ENCODE measurements at regions not wholly inside any gene's neighbourhood (a gene's known extent, or its start where the extent isn't known, plus 50 kb on each side); places are given as distances from the start of the nearest gene placed in this dataset.
A peak's percentile ranks its signal among the peaks of the same experiment; 100 is the strongest.

- Histone ChIP-seq H3K4me2 (ENCODE audit: insufficient read depth, low read length) (no peak overlapping the region), H3K79me2 (ENCODE audit: control insufficient read depth, insufficient read depth, low read length) (no peaks in the 10 kb centered on the region), H2AFZ (ENCODE audit: low read depth, low read length) (no peak overlapping the region), H3K9me1 (ENCODE audit: control insufficient read depth, insufficient read depth, low read length) (no peaks in the 10 kb centered on the region), H4K20me1 (replicated peaks; ENCODE audit: control insufficient read depth, insufficient read depth, low read length) (peaks cover 8% of the 10 kb centered on the region; the same call in 1 of the 2 replicates), H3K27ac (ENCODE audit: extremely low read depth, low read depth, low read length) (no peak overlapping the region), H3K27me3 (ENCODE audit: control insufficient read depth in 2 of 2, insufficient read depth in 2 of 2, low read length in 2 of 2) (peaks cover 0 to 11% of the 10 kb centered on the region in 2 experiments; a peak in 2 of 5 replicates), H3K9ac (ENCODE audit: insufficient read depth in 1 of 2, low read depth in 2 of 2, low read length in 2 of 2) (no peak overlapping the region), H3K4me3 (no peak overlapping the region), H3K36me3 (ENCODE audit: control insufficient read depth, insufficient read depth, low read length) (no peaks in the 10 kb centered on the region), H3K9me3 (replicated peaks; ENCODE audit: control insufficient read depth, insufficient read depth, low read depth, low read length) (no peaks in the 10 kb centered on the region), H3K4me1 (replicated peaks in 1 of 2; ENCODE audit: control insufficient read depth in 2 of 2, insufficient read depth in 2 of 2, low read length in 2 of 2) (no peaks in the 10 kb centered on the region)
- BruUV-seq (replicated peaks), result no TSS peak
- in situ Hi-C loops (cut with MboI) (no loop called here), intact Hi-C loops (cut with micrococcal nuclease) (no loop called here)
- ATAC-seq, result no peak
- FAIRE-seq, result no peak
- CTCF ChIA-PET (ENCODE audit: low intra/inter-chr PET ratio), result no interaction called here
- 2% methylated on average over 5 of the region's 6 CpGs for whole genome bisulfite sequencing (ENCODE audit: insufficient coverage, low coverage, missing lambda C conversion rate)
- no peak for TF ChIP-seq ZNF644 (tag; IDR thresholded peaks at IDR 0.05; ENCODE audit: low read depth)
- no peak for TF ChIP-seq KLF13 (tag; IDR thresholded peaks at IDR 0.05; ENCODE audit: borderline replicate concordance, low read depth)
- no peak for TF ChIP-seq ZNF586 (CRISPR knock-in tag; conservative IDR thresholded peaks at IDR 0.05)
- TF ChIP-seq FOS (IDR thresholded peaks at IDR 0.05; ENCODE audit: extremely low read depth, insufficient read length), result no peak
- no peak for DNase-seq (ENCODE audit: extremely low read depth in 1 of 4, low spot score in 3 of 4)
- POLR2A ChIA-PET, result no interaction called here
Observed at GRCh38 chr17:34479371-34479770, 100.0 kb upstream of the TMEM132E start.

GRCh38 chr17:34478244-34478643, 101.1 kb upstream of the TMEM132E start:
- Histone ChIP-seq H3K36me3 (ENCODE audit: control insufficient read depth, insufficient read depth, low read length) (no peaks in the 10 kb centered on the region), H3K4me3 (no peak overlapping the region), H2AFZ (ENCODE audit: low read depth, low read length) (no peak overlapping the region), H3K4me1 (replicated peaks in 1 of 2; ENCODE audit: control insufficient read depth in 2 of 2, insufficient read depth in 2 of 2, low read length in 2 of 2) (no peaks in the 10 kb centered on the region), H3K9me1 (ENCODE audit: control insufficient read depth, insufficient read depth, low read length) (no peaks in the 10 kb centered on the region), H3K9me3 (replicated peaks; ENCODE audit: control insufficient read depth, insufficient read depth, low read depth, low read length) (no peaks in the 10 kb centered on the region), H3K9ac (ENCODE audit: insufficient read depth in 1 of 2, low read depth in 2 of 2, low read length in 2 of 2) (no peak overlapping the region), H3K79me2 (ENCODE audit: control insufficient read depth, insufficient read depth, low read length) (no peaks in the 10 kb centered on the region), H3K4me2 (ENCODE audit: insufficient read depth, low read length) (no peak overlapping the region), H3K27me3 (ENCODE audit: control insufficient read depth in 2 of 2, insufficient read depth in 2 of 2, low read length in 2 of 2) (peaks cover 0 to 5% of the 10 kb centered on the region in 2 experiments; a peak in 2 of 5 replicates), H3K27ac (ENCODE audit: extremely low read depth, low read depth, low read length) (no peak overlapping the region), H4K20me1 (replicated peaks; ENCODE audit: control insufficient read depth, insufficient read depth, low read length) (peaks cover 8% of the 10 kb centered on the region; the same call in 1 of the 2 replicates)
- DNase-seq (ENCODE audit: extremely low read depth in 1 of 4, low spot score in 3 of 4) (no peak), ATAC-seq (no peak), FAIRE-seq (no peak)
- in situ Hi-C loops (cut with MboI), result no loop called here
- POLR2A ChIA-PET, result interaction anchor here (0.7 kb wide), 1 partner anchor 22 kb away, joined by 3 read pairs; no protein-coding TSS in a partner anchor
- CTCF ChIA-PET (ENCODE audit: low intra/inter-chr PET ratio), result no interaction called here
- no TSS peak for BruUV-seq (replicated peaks)
- intact Hi-C loops (cut with micrococcal nuclease), result no loop called here
- WGBS (ENCODE audit: insufficient coverage, low coverage, missing lambda C conversion rate), result 0% methylated on average over 3 of the region's 3 CpGs
- TF ChIP-seq CEBPB (tag; IDR thresholded peaks at IDR 0.05), result peak; percentile 43; the same call in 1 of the 2 replicates
- TF ChIP-seq ZBTB5 (IDR thresholded peaks at IDR 0.05), result no peak
